ENCODE measurements at regions not wholly inside any gene's neighbourhood (a gene's known extent, or its start where the extent isn't known, plus 50 kb on each side); places are given as distances from the start of the nearest gene placed in this dataset.

- no peak for TF ChIP-seq REST (IDR thresholded peaks at IDR 0.05; ENCODE audit: unreplicated experiment)
Measured at GRCh38 chr4:153929675-153930074, 140.8 kb upstream of the SFRP2 start (continued).

- DNase-seq (ENCODE audit: low spot score) (no peak), ATAC-seq (no peak)
- no peaks in the 10 kb centered on the region for H3K36me3 Mint-ChIP-seq (ENCODE audit: low read depth)
- peaks cover 2% of the 10 kb centered on the region for H3K27me3 Mint-ChIP-seq (ENCODE audit: insufficient read depth, low read depth, poor library complexity)
- H3K4me3 Mint-ChIP-seq = no peak overlapping the region
- Histone ChIP-seq H2AFZ (no peak overlapping the region), H3K4me2 (no peak overlapping the region), H3K27me3 (ENCODE audit: insufficient read depth) (no peaks in the 10 kb centered on the region), H3K4me1 (ENCODE audit: insufficient read depth) (0 out of 2 replicates have a peak, but pooled peaks cover 4% of the 10 kb centered on the region), H3K79me2 (replicated peaks; ENCODE audit: insufficient read depth) (no peaks in the 10 kb centered on the region), H3K36me3 (ENCODE audit: insufficient read depth) (no peaks in the 10 kb centered on the region), H3K27ac (ENCODE audit: low read depth) (no peak overlapping the region), H3F3A (replicated peaks; ENCODE audit: low read depth) (no peaks in the 10 kb centered on the region), H4K20me1 (replicated peaks; ENCODE audit: insufficient read depth) (no peaks in the 10 kb centered on the region), H3K9me2 (ENCODE audit: insufficient read depth) (peaks cover 9% of the 10 kb centered on the region; the same call in 1 of the 2 replicates), H3K4me3 (no peak overlapping the region)
- H3K27ac Mint-ChIP-seq = no peak overlapping the region
- H3K9me3 Mint-ChIP-seq = no peaks in the 10 kb centered on the region
- H3K4me1 Mint-ChIP-seq = peaks cover 8% of the 10 kb centered on the region; the same call in 2 of the 3 replicates
- no peak for TF ChIP-seq ETS1 (IDR thresholded peaks at IDR 0.05)
- no peak for TF ChIP-seq JUNB (IDR thresholded peaks at IDR 0.05; ENCODE audit: unreplicated experiment)
- no peak for TF ChIP-seq EZH2phosphoT487 (IDR thresholded peaks at IDR 0.05; ENCODE audit: unreplicated experiment)
- TF ChIP-seq ZNF462 (CRISPR knock-in tag; IDR thresholded peaks at IDR 0.05) = no peak
- no peak for TF ChIP-seq REST (IDR thresholded peaks at IDR 0.05; ENCODE audit: unreplicated experiment)
- TF ChIP-seq ZNF331 (CRISPR knock-in tag; IDR thresholded peaks at IDR 0.05; ENCODE audit: low read depth) = no peak
- no peak for TF ChIP-seq POLR2AphosphoS5 (IDR thresholded peaks at IDR 0.05; ENCODE audit: low read depth)
- no peak for TF ChIP-seq STAT1 (IDR thresholded peaks at IDR 0.05; ENCODE audit: unreplicated experiment)
- TF ChIP-seq ZNF114 (CRISPR knock-in tag; IDR thresholded peaks at IDR 0.05) = no peak
- no peak for TF ChIP-seq EZH2 (IDR thresholded peaks at IDR 0.05; ENCODE audit: low read depth, unreplicated experiment)
- no peak for TF ChIP-seq CREB1 (CRISPR knock-in tag; IDR thresholded peaks at IDR 0.05; ENCODE audit: low read depth)
- TF ChIP-seq NANOG (IDR thresholded peaks at IDR 0.05; ENCODE audit: borderline replicate concordance) = no peak
Measured at GRCh38 chr4:153927451-153927850, 138.6 kb upstream of the SFRP2 start.
